NCI-H1930 (cell line): ENCODE measurements at regions not wholly inside any gene's neighbourhood (a gene's known extent, or its start where the extent isn't known, plus 50 kb on each side); places are given as distances from the start of the nearest gene placed in this dataset.
"Not testable (repeated sequence)": the region's sequence is repeated elsewhere in the genome, so short reads cannot be mapped to it uniquely, and the experiment has no call there.

ENCODE experiments used
- DNase-seq, 2 experiments: peaks; one replicate each; lab custom pipeline; 2025; lab: John Stamatoyannopoulos, UW

- no peak for DNase-seq
Measured at GRCh38 chr9:21695443-21695842, 107.0 kb upstream of the MTAP start.

GRCh38 chr9:21695874-21696341 lies 106.5 kb upstream of the MTAP start:
- DNase-seq, result no peak

GRCh38 chr9:21696411-21696871 lies 106.0 kb upstream of the MTAP start:
- DNase-seq, result no peak

GRCh38 chr9:21708260-21708711 lies 94.2 kb upstream of the MTAP start:
- no peak for DNase-seq

GRCh38 chr9:21708856-21709255 lies 93.6 kb upstream of the MTAP start:
- DNase-seq, result no peak

GRCh38 chr9:21709464-21710058 lies 92.9 kb upstream of the MTAP start:
- DNase-seq, result peak; percentile 27 to 53

GRCh38 chr9:21710548-21711191 lies 91.8 kb upstream of the MTAP start:
- DNase-seq, result no peak

- DNase-seq, result no peak
Measured at GRCh38 chr9:21711504-21711903, 90.9 kb upstream of the MTAP start.

GRCh38 chr9:21715408-21715807 lies 87.0 kb upstream of the MTAP start:
- DNase-seq, result no peak

- no peak for DNase-seq
Measured at GRCh38 chr9:21720758-21721157, 81.7 kb upstream of the MTAP start.

- not testable (repeated sequence) for DNase-seq
Measured at GRCh38 chr9:21727411-21727810, 75.0 kb upstream of the MTAP start.

GRCh38 chr9:21728781-21729180 lies 73.7 kb upstream of the MTAP start:
- no peak for DNase-seq

- no peak for DNase-seq
Measured at GRCh38 chr9:21729648-21730047, 72.8 kb upstream of the MTAP start.

GRCh38 chr9:21730899-21731298 lies 71.5 kb upstream of the MTAP start:
- no peak for DNase-seq

- DNase-seq, result no peak
Measured at GRCh38 chr9:21741151-21741550, 61.3 kb upstream of the MTAP start.

- no peak for DNase-seq
Measured at GRCh38 chr9:21744320-21744719, 58.1 kb upstream of the MTAP start.

GRCh38 chr9:21744841-21745240 lies 57.6 kb upstream of the MTAP start:
- DNase-seq, result no peak

GRCh38 chr9:21746550-21746949 lies 55.9 kb upstream of the MTAP start:
- DNase-seq, result peak; percentile 78 to 82

GRCh38 chr9:21747175-21747574 lies 55.3 kb upstream of the MTAP start:
- DNase-seq, result peak in 1 of 2 experiments; percentile 64

- DNase-seq, result no peak
Measured at GRCh38 chr9:21750021-21750735, 52.3 kb upstream of the MTAP start.

GRCh38 chr9:21751998-21752397 lies 50.4 kb upstream of the MTAP start:
- no peak for DNase-seq
